LNCaP clone FGC (cell line): ENCODE measurements at regions not wholly inside any gene's neighbourhood (a gene's known extent, or its start where the extent isn't known, plus 50 kb on each side); places are given as distances from the start of the nearest gene placed in this dataset.
"Not testable (repeated sequence)": the region's sequence is repeated elsewhere in the genome, so short reads cannot be mapped to it uniquely, and the experiment has no call there.

Experiments
- DNase-seq: peaks from one replicate; pipeline ENCODE4 v3.0.0-alpha.2; 2011; ENCODE audit warnings: low read depth
- H3K4me3 ChIP-seq: 2 replicates; pipeline ENCODE4 v1.5.1; 2011; ENCODE audit warnings: mild to moderate bottlenecking, low read depth, low read length, control low read depth
- CTCF ChIP-seq: IDR thresholded peaks from 2 replicates; pipeline ENCODE4 v1.5.1; 2012; ENCODE audit warnings: mild to moderate bottlenecking; ENCODE audit not compliant: control insufficient read depth, insufficient read depth; ENCODE audit errors: extremely low read depth

- DNase-seq: no peak
- no peak for TF ChIP-seq CTCF
- no peak overlapping the region for H3K4me3 ChIP-seq
Observed at GRCh38 chr6:11479296-11479695, 58.3 kb upstream of the TMEM170B start.

DNA sequence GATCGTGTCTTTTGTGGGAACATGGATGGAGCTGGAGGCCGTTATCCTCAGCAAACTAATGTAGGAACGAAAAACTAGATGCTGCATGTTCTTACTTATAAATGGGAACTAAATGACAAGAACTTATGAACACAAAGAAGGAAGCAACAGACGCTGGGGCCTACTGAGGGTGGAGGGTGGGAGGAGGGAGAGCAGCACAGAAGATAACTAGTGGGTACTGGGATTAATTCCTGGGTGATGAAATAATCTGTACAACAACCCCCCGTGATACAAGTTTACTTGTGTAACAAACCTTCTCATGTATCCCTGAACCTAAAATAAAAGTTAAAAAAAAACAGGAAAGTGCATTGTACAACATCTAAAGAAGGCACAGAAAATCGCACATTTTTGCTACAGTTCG lies 59.0 kb upstream of the TMEM170B start:
- no peak for TF ChIP-seq CTCF
- H3K4me3 ChIP-seq: no peak overlapping the region
- DNase-seq: no peak

- TF ChIP-seq CTCF: no peak
- H3K4me3 ChIP-seq: no peak overlapping the region
- no peak for DNase-seq
Observed at GRCh38 chr6:11475016-11475415, 62.5 kb upstream of the TMEM170B start.

- no peak for TF ChIP-seq CTCF
- no peak for DNase-seq
Observed at GRCh38 chr6:11473008-11473740, 64.4 kb upstream of the TMEM170B start.

GRCh38 chr6:11471261-11471660 lies 66.3 kb upstream of the TMEM170B start:
- DNase-seq: no peak
- no peak overlapping the region for H3K4me3 ChIP-seq
- no peak for TF ChIP-seq CTCF

More at GRCh38 chr6:11473008-11473740, 64.4 kb upstream of the TMEM170B start:
- no peak overlapping the region for H3K4me3 ChIP-seq

- H3K4me3 ChIP-seq: no peak overlapping the region
- no peak for TF ChIP-seq CTCF
- DNase-seq: no peak
Observed at GRCh38 chr6:11469684-11470083, 67.9 kb upstream of the TMEM170B start.

DNA sequence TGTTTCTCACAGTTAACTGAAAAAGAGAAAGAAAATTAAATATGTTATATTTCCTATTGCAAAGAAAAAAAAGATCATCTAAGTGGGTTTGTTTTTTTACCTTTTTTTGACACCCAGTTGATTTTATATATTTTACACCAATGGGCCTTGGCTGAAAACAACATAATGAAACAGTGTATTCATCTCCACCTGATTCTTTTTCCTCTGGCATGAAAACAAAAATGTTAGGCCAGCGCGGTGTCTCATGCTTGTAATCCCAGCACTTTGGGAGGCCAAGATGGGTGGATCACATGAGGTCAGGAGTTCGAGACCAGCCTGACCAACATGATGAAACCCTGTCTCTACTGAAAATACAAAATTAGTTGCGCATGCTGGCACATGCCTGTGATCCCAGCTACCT lies 69.3 kb upstream of the TMEM170B start:
- DNase-seq, H3K4me3 ChIP-seq: not testable (repeated sequence)

DNA sequence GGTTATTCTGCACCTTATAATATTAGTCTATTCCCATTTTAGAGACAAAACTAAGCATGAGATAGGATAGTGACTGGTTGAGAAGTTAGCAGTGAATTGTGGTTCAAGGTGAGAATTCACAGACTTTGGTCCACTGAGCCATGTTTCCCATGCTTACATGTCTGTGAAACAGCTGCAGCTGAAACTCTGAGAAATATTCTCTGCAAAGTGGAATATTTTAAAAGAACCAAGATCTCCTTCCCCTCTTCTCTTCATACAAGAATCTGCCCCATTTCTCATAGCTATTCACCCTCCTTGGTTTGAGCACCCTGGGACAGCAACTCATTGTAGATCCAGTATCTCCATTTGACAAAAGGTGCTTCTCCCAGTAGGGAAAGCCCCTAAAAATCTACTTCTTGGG lies 70.2 kb upstream of the TMEM170B start:
- H3K4me3 ChIP-seq: no peak overlapping the region
- no peak for TF ChIP-seq CTCF
- DNase-seq: no peak
